ENCODE measurements at regions not wholly inside any gene's neighbourhood (a gene's known extent, or its start where the extent isn't known, plus 50 kb on each side); places are given as distances from the start of the nearest gene placed in this dataset.

DNA sequence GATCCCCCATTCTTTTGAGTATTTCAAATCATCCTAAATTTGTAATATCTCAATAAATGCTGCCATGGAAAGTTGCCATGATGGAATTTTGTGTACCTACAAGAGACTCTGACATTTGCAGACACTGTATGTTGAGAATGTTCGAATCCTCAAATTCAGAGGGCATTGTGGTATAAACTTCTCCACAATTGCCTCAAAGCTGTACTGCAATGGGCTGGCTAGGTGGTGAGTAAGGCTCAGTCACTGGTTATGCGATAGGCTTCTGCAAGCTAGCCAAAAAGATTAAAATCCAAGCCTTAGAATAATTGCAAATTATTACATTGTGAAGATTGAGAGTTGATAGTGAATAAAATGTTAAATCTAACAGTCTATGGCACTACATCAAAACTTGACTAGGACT lies 130.2 kb upstream of the CEP162 start:
- no peak for DNase-seq (ENCODE audit: low read depth, low spot score)
- in situ Hi-C loops (cut with HindIII; ENCODE audit: low sequenced_read_pairs), result no loop called here
- TF ChIP-seq, protein P1, sequence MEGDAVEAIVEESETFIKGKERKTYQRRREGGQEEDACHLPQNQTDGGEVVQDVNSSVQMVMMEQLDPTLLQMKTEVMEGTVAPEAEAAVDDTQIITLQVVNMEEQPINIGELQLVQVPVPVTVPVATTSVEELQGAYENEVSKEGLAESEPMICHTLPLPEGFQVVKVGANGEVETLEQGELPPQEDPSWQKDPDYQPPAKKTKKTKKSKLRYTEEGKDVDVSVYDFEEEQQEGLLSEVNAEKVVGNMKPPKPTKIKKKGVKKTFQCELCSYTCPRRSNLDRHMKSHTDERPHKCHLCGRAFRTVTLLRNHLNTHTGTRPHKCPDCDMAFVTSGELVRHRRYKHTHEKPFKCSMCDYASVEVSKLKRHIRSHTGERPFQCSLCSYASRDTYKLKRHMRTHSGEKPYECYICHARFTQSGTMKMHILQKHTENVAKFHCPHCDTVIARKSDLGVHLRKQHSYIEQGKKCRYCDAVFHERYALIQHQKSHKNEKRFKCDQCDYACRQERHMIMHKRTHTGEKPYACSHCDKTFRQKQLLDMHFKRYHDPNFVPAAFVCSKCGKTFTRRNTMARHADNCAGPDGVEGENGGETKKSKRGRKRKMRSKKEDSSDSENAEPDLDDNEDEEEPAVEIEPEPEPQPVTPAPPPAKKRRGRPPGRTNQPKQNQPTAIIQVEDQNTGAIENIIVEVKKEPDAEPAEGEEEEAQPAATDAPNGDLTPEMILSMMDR (IDR thresholded peaks at IDR 0.05; ENCODE audit: low read depth, low read length), result no peak
- H3K4me3 ChIP-seq (ENCODE audit: low read depth, low read length), result no peak overlapping the region

- no peak for DNase-seq (ENCODE audit: low read depth, low spot score)
- TF ChIP-seq, protein P1 (IDR thresholded peaks at IDR 0.05; ENCODE audit: low read depth, low read length), result no peak
- H3K4me3 ChIP-seq (ENCODE audit: low read depth, low read length), result no peak overlapping the region
- in situ Hi-C loops (cut with HindIII; ENCODE audit: low sequenced_read_pairs), result no loop called here
Observed at GRCh38 chr6:84356907-84357306, 129.5 kb upstream of the CEP162 start.

DNA sequence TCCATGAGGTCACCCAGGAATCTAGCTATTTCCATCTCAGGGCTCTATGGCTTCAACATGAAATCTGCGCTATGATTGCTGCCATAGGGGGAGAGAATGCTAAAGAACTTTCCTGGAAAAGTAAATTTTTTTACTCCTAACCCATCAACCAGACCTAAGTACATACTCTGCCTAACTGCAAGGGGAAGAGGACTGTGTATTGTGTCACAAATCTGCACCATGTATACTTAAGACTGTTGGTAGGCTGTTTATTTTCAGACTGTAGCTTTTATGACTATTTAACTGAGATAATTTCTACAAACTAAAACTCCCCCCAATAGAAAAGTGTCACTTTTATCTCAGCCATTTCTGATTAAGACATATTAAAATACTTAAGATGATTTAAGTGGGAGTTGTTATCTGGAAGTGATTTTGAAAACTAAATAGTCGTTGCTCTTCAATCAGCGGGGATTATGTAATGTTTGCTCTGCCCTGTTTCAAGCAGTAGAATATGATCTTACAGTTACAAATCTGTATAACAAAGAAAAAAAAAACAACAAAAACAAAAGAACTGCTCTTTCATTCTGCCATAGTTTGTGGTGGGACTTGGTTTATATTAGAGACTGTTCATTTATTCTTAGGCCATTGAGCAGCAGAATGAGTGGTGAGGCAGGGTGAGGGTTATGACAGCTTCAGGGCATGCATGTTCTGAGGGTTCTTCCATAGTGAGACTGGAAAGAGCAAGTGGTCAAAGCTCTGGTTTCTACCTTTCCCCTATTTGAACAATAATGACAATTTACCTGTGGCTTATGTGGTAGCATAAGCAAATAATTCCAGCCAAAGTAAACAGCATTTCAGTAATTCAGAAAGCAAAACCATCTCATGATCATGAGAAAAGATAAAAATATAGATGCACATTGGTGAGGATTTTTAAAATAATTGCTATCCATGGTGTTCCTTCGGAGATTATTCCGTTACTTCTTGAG lies 126.3 kb upstream of the CEP162 start:
- no peak for DNase-seq (ENCODE audit: low read depth, low spot score)
- TF ChIP-seq, protein P1 (IDR thresholded peaks at IDR 0.05; ENCODE audit: low read depth, low read length), result no peak
- H3K4me3 ChIP-seq (ENCODE audit: low read depth, low read length), result no peak overlapping the region
- in situ Hi-C loops (cut with HindIII; ENCODE audit: low sequenced_read_pairs), result no loop called here

DNA sequence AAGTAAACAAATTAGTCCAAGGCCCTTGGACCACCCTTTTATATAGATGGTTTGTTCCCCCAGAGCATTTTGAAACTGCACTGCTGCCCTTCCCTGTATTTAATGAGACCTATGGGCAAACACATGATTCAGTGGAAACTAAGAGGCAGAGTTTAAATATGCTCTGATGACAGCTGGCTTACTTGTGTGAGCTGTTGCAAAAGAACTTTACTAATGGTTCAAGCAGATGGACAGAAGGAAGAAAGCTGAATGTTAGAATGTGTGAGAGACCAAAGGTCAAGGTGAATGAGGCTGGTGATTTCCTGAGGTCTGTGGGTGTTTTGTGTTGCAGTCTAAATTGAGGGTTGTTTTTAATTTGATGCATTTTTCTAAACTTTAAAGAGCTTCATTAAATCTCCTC lies 123.0 kb upstream of the CEP162 start:
- H3K4me3 ChIP-seq (ENCODE audit: low read depth, low read length), result no peak overlapping the region
- in situ Hi-C loops (cut with HindIII; ENCODE audit: low sequenced_read_pairs), result no loop called here
- TF ChIP-seq, protein P1 (IDR thresholded peaks at IDR 0.05; ENCODE audit: low read depth, low read length), result no peak
- no peak for DNase-seq (ENCODE audit: low read depth, low spot score)

DNA sequence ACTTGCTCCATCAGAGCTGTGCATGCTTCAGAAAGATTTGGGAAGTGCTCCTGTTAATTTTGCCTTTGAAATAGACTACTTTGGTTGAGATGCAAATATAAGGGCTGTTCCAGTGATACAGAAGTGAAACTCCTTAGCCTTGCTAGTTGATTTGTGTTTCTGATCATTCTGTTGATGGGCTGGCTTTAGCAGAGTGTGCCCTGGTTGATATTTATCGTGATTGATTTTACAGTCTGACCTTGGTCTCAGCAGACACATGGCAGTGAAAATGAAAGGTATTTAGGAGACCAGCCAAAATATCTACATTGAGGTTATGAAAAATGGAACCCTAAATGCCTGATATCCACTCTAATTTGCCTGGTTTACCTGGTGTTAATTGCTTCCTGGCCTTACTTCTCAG lies 122.1 kb upstream of the CEP162 start:
- DNase-seq (ENCODE audit: low read depth, low spot score), result no peak
- in situ Hi-C loops (cut with HindIII; ENCODE audit: low sequenced_read_pairs), result no loop called here
- TF ChIP-seq, protein P1 (IDR thresholded peaks at IDR 0.05; ENCODE audit: low read depth, low read length), result no peak
- H3K4me3 ChIP-seq (ENCODE audit: low read depth, low read length), result no peak overlapping the region

DNA sequence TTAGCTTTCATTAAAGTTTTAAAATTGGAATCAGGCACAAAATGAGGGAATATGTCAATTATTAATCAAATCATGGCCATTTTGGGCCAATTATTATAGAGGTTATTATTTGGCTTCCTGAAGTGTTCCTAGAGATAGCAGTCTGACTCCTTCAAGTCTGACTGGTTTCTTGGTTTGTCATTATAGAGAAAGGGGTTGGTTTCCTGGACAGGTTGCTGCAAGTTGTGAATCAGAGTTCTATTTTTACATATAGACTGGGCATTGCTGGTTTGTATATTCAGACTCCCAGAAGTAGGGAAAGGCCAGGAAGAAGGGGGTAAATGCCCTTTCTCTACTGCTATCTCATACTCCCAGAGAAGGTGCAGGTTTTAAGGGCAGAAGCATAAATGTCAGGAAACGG lies 121.4 kb upstream of the CEP162 start:
- TF ChIP-seq, protein P1 (IDR thresholded peaks at IDR 0.05; ENCODE audit: low read depth, low read length), result no peak
- in situ Hi-C loops (cut with HindIII; ENCODE audit: low sequenced_read_pairs), result no loop called here
- H3K4me3 ChIP-seq (ENCODE audit: low read depth, low read length), result no peak overlapping the region
- DNase-seq (ENCODE audit: low read depth, low spot score), result no peak

Measured in astrocyte of the spinal cord (primary cell).